Neural progenitor cell (in vitro differentiated cells): ENCODE measurements at regions not wholly inside any gene's neighbourhood (a gene's known extent, or its start where the extent isn't known, plus 50 kb on each side); places are given as distances from the start of the nearest gene placed in this dataset.

ENCODE experiments used
- CTCF ChIP-seq: fragments of 200-600 bp; sonication (generic); IDR thresholded peaks from 2 replicates; pipeline ENCODE4 v1.5.1; 2017; ENCODE audit warnings: antibody characterized with exemption, mild to moderate bottlenecking
- EZH2 ChIP-seq: fragments of 200-600 bp; sonication (generic); IDR thresholded peaks from 2 replicates; pipeline ENCODE4 v1.6.1; 2017; ENCODE audit warnings: antibody characterized with exemption, mild to moderate bottlenecking, moderate library complexity
- EZH2phosphoT487 ChIP-seq: fragments of 200-600 bp; sonication (generic); IDR thresholded peaks from 2 replicates; pipeline ENCODE4 v1.6.1; 2017; ENCODE audit warnings: antibody characterized with exemption

- TF ChIP-seq CTCF (no peak), EZH2 (no peak), EZH2phosphoT487 (no peak)
Measured at GRCh38 chr5:163041254-163041653, 396.1 kb upstream of the CCNG1 start.
